Breast epithelium (tissue), 3 donors: ENCODE measurements at regions not wholly inside any gene's neighbourhood (a gene's known extent, or its start where the extent isn't known, plus 50 kb on each side); places are given as distances from the start of the nearest gene placed in this dataset.

Experiments
- CTCF ChIP-seq, 3 donors: fragments of 450-650 bp; IDR thresholded peaks; one replicate each; pipeline ENCODE4 v1.5.1; 2016 to 2017; ENCODE audit warnings: antibody characterized with exemption in 3 of 3, mild to moderate bottlenecking in 3 of 3, moderate library complexity in 3 of 3
- POLR2A ChIP-seq: fragments of 450-650 bp; IDR thresholded peaks from one replicate; pipeline ENCODE4 v1.6.1; 2016; ENCODE audit warnings: antibody characterized with exemption, mild to moderate bottlenecking, moderate library complexity
- POLR2AphosphoS5 ChIP-seq, 3 donors: sonication (generic); formaldehyde crosslinking; IDR thresholded peaks; one replicate each; pipeline ENCODE4 v1.6.1; 2017; ENCODE audit warnings: antibody characterized with exemption in 3 of 3

- no peak for TF ChIP-seq CTCF (IDR thresholded peaks at IDR 0.05)
- TF ChIP-seq POLR2AphosphoS5 (IDR thresholded peaks at IDR 0.05), result no peak
- TF ChIP-seq POLR2A, result no peak
Observed at GRCh38 chr3:110362751-110363150, 708.9 kb upstream of the NECTIN3 start.
